LHCN-M2 (cell line): ENCODE measurements at regions not wholly inside any gene's neighbourhood (a gene's known extent, or its start where the extent isn't known, plus 50 kb on each side); places are given as distances from the start of the nearest gene placed in this dataset.

Source experiments
- DNase-seq: peaks from one replicate; pipeline ENCODE4 v3.0.0-alpha.2; 2012; ENCODE audit warnings: low read depth

DNA sequence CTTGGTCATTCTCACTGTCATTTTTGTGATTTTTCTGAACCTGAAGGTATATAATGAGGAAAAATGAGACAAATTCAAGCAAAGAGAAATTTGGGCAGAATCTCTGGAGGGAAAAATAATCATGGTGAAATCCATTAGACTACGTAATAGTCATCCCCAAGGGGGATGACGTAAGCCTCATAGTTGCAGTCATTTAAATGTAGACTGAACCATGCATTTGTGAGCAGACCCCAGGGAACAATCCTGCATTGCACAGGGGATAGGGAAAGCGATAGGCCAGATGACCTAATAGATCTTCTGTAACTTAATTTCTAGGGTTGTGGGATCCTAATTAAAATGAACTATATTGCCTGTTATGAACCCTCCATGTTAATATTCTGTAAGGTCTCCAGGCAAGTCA, 167.4 kb upstream of the C1orf21 start:
- DNase-seq = no peak

DNA sequence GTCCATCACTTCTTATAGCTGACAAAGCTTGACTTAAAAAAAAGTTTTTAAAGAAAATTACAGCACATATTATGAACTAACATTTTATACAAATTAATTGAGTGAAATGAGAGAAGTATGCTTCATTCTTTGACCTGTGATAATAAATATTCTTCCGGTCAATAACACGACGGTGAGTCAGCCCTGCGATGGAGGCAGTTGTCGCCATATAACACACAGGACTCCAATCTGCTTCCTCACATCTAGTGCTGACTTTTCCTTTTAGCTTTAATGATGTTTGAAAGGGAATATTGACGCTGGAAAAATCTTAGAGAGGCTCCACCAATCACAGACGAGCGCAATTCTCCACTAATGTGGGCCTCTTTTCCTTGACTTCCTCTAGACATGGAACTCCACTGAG, 166.9 kb upstream of the C1orf21 start:
- DNase-seq = no peak

GRCh38 chr1:184221087-184221486, 165.7 kb upstream of the C1orf21 start:
- no peak for DNase-seq

DNA sequence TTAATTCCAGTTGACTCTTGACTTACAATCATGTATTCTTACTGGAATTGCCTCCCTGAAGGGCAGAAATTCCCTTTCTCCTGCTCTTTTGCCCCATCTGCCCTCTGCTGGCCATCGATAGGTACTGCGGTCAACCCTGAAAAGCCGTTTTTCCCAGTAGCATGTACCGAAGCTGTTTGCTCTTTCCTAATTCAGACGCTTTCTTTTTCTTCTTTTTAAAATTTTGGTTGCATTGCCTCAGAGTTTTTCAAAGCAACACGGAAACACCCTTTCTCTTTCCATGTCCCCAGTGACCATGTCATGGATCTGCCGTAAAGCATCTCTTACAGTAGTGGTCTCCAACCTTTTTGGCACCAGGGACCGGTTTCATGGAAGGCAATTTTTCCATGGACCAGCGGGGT, 164.2 kb upstream of the C1orf21 start:
- peak; percentile 46 for DNase-seq

DNA sequence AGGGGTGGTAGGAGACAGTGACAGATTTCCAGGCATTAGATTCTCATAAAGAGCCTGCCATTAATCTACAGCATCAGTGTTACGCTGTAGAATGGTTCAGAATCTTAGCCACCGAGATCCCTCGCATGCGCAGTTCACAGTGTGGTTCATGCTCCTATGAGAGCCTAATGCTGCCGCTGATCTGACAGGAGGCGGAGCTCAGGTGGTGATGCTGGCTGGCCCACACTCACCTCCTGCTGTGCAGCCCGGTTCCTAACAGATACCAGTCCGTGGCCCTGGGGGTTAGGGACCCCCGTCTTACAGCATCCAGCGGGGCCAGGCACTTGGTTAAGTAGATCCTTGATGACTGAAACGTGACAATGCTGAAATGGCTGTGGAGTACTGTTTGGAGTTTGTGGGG, 163.6 kb upstream of the C1orf21 start:
- no peak for DNase-seq

GRCh38 chr1:184225283-184226099, 161.3 kb upstream of the C1orf21 start:
- DNase-seq = no peak

DNA sequence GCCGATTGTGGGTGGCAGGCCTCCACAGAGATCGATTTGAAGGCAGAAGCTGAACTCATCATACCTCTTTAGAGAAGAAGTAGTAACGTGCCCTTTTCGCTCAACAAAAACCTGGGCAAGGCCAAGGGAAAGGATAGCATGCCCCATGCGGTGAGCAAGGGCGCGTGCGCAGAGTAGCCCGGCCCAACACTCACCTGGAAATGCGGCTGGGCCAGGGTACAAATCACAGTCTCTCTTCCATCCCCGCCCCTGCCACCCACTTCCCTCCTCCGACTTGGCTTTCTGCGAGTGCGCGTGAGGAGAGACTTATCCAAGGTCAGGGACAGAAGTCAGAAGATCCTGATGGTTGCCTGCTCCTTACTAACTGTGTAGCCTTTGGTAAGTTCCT, 160.7 kb upstream of the C1orf21 start:
- DNase-seq = no peak

- DNase-seq = no peak
Measured at GRCh38 chr1:184228558-184228957, 158.3 kb upstream of the C1orf21 start.

- no peak for DNase-seq
Measured at GRCh38 chr1:184237588-184237987, 149.2 kb upstream of the C1orf21 start.

- no peak for DNase-seq
Measured at GRCh38 chr1:184241446-184241845, 145.4 kb upstream of the C1orf21 start.

- peak; percentile 57 for DNase-seq
Measured at GRCh38 chr1:184242507-184242943, 144.3 kb upstream of the C1orf21 start.

GRCh38 chr1:184244962-184245361, 141.9 kb upstream of the C1orf21 start:
- DNase-seq = no peak

DNA sequence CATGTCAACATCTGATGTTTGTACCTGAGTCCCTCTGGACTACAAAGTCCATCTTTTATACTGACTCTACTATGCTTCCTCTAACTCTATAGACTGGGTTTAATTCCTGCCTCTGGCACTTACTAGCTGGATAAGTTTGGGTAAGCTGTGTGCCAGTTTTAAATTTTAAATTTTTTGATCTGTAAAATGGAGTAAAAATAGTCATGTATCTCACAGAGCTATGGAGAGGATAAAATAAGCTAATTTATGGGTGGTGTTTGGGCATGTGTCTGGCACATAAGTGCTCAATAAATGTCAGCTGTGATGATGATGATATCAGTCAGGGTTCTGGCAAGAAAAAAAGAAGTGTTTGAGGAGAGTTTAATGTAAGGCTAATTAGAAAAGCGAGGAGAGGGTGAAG, 139.2 kb upstream of the C1orf21 start:
- no peak for DNase-seq

DNA sequence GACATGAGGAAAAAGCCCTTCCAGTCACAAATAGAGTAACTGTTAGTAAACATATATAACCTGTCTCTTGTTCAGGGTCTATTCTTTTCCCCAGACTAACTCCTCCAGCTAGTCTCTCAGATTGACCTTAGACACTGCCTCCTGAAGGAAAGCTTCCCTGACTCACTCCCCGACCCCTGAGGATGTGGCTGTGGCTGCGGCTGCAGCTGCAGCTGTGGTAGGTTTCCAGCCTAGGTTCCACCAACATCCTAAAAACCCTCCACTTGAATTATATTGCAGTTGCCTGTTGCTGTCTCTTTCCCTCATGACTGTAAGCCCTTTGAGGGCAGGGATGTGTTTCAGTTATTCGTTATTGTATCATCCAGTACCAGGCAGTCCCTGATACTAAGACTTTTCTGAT, 132.9 kb upstream of the C1orf21 start:
- DNase-seq = peak; percentile 56

DNA sequence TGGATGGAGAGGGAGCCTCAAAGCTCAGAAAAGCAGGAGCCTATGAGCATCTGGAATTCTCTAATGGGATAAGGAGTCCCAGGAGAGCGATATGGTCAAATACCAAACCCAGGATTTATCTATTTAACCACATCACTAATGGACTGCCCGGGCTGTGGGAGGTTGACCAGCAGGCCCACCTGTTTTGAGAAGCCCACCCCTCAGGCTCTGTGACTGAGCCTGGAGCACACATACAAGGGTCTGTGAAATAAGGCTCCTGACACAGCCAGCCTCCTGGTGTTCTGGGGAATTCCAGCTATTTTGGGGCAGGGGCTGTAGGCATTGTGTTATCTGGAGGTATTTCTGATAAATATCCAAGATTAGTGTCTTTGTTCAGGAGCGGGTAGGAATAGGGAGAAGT, 132.0 kb upstream of the C1orf21 start:
- no peak for DNase-seq

GRCh38 chr1:184255560-184255959, 131.3 kb upstream of the C1orf21 start:
- peak; percentile 87 for DNase-seq

GRCh38 chr1:184257873-184258272, 129.0 kb upstream of the C1orf21 start:
- DNase-seq = no peak

DNA sequence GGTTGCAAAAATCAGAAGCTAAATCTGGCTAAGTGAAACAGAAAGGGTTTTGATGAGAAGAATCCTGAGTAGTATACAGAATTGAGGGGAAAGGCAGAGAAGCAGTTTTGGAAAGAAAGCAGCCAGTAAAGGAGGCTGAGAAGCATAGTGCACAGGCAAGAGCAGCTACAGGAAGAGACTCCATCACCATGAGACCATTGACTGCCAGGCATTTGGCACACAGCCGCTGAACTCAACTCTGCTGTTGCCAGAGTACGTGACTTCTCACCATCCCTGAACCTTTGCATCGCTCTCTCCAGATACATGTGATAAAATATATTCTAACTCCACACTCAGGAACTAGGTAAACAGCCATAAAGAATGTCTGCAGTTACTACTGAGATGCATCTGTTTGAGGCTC, 128.3 kb upstream of the C1orf21 start:
- no peak for DNase-seq

DNA sequence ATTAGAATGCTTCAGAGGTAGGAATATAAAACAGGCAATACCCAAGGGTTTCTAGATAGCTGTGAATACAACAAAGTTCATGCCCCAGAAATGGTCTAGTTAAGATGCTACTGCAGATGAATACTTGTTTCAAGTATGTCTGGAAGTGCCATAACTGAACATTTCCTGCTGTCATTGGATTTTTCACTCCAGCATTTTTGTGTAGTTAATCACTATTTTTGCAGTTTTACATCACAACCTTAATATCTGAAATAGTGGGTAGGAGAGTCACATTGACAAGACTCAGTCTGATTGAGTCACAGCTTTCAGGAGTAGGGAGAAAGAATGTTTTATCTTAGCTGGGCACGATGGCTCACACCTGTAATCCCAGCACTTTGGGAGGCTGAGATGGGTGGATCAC, 126.4 kb upstream of the C1orf21 start:
- peak; percentile 75 for DNase-seq

DNA sequence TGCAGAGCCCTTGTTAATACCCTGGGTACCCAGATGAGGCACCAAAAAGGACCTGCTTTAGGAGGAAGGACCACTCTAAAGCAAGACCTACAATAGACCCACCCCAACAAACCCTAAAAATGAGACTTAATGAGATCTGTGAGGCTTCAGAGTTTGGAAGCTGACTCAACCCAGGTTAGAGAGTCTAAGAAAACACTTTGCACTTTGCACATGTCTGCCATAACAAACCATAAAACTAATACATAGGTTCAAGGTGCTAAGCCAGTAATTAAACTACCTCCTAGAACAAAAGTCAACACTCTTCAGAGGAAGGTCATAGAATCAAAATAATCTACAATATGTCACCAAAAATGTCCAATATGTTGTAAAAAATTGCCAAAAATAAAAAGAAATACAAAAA, 124.7 kb upstream of the C1orf21 start:
- no peak for DNase-seq

DNA sequence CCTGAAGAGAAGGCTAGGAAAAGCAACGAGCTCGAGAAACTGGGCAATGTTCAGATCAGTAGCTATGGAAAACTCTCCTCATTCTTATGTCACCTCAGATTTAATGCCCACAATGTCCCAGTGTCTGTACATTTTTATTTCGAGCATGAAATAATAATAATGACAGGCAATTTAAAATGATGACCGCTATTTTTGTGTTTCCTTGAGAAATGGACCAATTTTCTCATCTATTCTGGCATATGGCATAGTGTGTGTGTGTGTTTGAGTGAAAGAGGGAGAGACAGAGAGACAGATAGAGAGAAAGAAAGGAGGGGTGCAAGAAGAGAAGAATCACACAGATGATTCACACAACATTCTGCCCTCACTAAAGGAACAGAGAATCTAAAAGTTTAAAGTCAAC, 119.1 kb upstream of the C1orf21 start:
- DNase-seq = no peak

GRCh38 chr1:184270556-184270955, 116.3 kb upstream of the C1orf21 start:
- DNase-seq = peak; percentile 62

- DNase-seq = peak; percentile 84
Measured at GRCh38 chr1:184272175-184272866, 114.5 kb upstream of the C1orf21 start.
